Right atrium auricular region (tissue), 2 donors: ENCODE measurements at regions not wholly inside any gene's neighbourhood (a gene's known extent, or its start where the extent isn't known, plus 50 kb on each side); places are given as distances from the start of the nearest gene placed in this dataset.

ENCODE experiments used
- DNase-seq: peaks from one replicate; pipeline ENCODE4 v3.0.0-alpha.2; 2019; ENCODE audit warnings: low spot score
- H3K27ac ChIP-seq, 2 donors: fragments of 200-600 bp; sonication (generic); 1 replicate in 1 of 2; 2 replicates in 1 of 2; pipeline ENCODE4 v1.5.1; 2016 to 2019
- H3K27me3 ChIP-seq, 2 donors: fragments of 200-600 bp; sonication (generic); one replicate each; pipeline versions ENCODE4 v1.5.1 to v1.6.0; 2017 to 2019
- H3K36me3 ChIP-seq: fragments of 200-600 bp; sonication (generic); one replicate; pipeline ENCODE4 v1.5.1; 2016
- H3K4me1 ChIP-seq, 2 donors: fragments of 200-600 bp; sonication (generic); one replicate each; pipeline versions ENCODE4 v1.5.1 to v1.6.0; 2017 to 2019
- H3K4me3 ChIP-seq, 2 donors: fragments of 200-600 bp; sonication (generic); 1 replicate in 1 of 2; 2 replicates in 1 of 2; pipeline ENCODE4 v1.5.1; 2017 to 2019; ENCODE audit warnings: mild to moderate bottlenecking in 1 of 2, moderate library complexity in 1 of 2
- H3K9me3 ChIP-seq, 2 donors: fragments of 200-600 bp; sonication (generic); one replicate each; pipeline ENCODE4 v1.5.1; 2019
- TF ChIP-seq, protein P1 (sequence below), 2 donors: fragments of 200-600 bp; sonication (generic); IDR thresholded peaks; one replicate each; pipeline ENCODE4 v1.5.1; 2019; ENCODE audit warnings: antibody characterized with exemption in 2 of 2

DNA sequence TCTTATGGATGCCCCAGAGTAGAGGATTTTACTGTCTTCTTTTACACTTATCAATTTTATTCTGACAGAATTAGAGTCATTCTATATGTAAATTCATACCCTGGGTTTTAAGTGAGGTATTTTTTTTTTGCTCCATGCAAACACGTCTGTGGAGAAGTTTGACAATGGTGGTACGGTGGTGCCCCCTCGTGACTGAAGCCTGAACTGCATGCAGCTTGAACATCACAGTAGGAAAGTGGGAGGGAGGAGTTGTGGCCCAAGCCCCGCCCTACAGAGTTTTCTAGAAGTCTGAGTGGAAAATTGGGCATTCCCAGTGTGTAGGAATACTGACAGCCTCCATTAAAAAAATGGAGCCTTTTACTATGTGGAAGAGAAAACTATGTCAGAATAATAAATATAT is 73.3 kb upstream of the RAB40AL start:
- TF ChIP-seq, protein P1, sequence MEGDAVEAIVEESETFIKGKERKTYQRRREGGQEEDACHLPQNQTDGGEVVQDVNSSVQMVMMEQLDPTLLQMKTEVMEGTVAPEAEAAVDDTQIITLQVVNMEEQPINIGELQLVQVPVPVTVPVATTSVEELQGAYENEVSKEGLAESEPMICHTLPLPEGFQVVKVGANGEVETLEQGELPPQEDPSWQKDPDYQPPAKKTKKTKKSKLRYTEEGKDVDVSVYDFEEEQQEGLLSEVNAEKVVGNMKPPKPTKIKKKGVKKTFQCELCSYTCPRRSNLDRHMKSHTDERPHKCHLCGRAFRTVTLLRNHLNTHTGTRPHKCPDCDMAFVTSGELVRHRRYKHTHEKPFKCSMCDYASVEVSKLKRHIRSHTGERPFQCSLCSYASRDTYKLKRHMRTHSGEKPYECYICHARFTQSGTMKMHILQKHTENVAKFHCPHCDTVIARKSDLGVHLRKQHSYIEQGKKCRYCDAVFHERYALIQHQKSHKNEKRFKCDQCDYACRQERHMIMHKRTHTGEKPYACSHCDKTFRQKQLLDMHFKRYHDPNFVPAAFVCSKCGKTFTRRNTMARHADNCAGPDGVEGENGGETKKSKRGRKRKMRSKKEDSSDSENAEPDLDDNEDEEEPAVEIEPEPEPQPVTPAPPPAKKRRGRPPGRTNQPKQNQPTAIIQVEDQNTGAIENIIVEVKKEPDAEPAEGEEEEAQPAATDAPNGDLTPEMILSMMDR (IDR thresholded peaks at IDR 0.05), result peak; percentile 88 to 90
- no peaks in the 10 kb centered on the region for H3K27me3 ChIP-seq
- DNase-seq, result peak; percentile 88
- H3K4me3 ChIP-seq, result no peak overlapping the region
- H3K27ac ChIP-seq, result no peak overlapping the region
- no peaks in the 10 kb centered on the region for H3K36me3 ChIP-seq
- H3K4me1 ChIP-seq, result no peaks in the 10 kb centered on the region
- H3K9me3 ChIP-seq, result no peaks in the 10 kb centered on the region

DNA sequence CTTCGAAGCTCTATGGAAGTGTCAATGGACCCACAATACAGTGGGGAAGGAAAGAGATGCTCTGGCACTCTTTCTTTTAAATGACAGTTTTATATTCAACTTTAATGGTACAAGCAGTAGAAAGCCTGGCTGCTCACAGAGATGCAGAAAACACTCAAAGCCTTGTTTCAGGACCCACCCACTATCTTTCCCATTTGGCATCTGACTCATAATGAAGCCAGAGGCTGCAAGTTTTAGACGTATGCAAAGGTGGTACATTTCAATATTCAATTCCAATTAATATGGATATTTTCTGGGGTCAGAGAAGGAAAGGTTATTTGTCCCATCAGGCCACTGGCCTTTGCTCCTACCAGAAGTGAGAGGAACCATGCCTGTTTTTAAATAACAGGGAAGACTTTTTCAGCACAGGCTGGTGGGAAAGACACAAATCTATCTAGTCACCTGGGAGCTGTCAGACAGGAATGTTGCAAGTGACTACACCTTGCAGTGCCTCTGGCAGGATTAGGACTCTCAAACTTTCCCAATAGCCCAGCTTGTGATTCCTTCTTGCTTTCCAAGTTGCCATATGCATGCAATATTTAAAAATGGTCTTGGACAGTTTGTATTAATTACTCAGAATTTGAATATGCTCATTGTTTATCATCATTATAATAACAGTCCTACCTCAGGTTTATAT is 70.0 kb upstream of the RAB40AL start:
- H3K9me3 ChIP-seq, result no peaks in the 10 kb centered on the region
- TF ChIP-seq, protein P1 (IDR thresholded peaks at IDR 0.05), result no peak
- no peak overlapping the region for H3K27ac ChIP-seq
- H3K4me3 ChIP-seq, result no peak overlapping the region
- H3K36me3 ChIP-seq, result no peaks in the 10 kb centered on the region
- H3K27me3 ChIP-seq, result no peaks in the 10 kb centered on the region
- no peaks in the 10 kb centered on the region for H3K4me1 ChIP-seq
- no peak for DNase-seq

DNA sequence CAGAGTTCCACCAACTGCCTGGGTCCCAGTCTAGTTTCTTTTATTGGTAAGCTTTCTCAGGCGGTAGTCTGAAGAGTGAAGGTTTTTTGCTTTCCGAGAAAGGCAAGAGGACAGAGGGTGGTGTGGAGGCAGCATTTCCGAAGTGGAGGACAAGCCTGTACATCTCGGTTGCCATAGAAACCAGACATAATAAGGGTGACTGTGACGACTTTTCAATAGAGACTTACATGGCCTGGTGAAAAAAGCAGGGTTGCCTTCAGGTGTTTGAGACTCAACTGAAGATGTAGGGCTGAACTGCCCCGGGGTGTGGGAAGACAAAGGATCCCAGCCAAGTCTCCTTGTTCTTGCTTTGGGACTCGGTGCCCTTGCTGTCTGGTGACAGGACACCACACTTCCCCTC is 53.6 kb upstream of the RAB40AL start:
- DNase-seq, result no peak
- Histone ChIP-seq H3K27me3 (no peaks in the 10 kb centered on the region), H3K4me1 (no peaks in the 10 kb centered on the region), H3K9me3 (no peaks in the 10 kb centered on the region), H3K4me3 (no peak overlapping the region), H3K36me3 (no peaks in the 10 kb centered on the region), H3K27ac (no peak overlapping the region)
- TF ChIP-seq, protein P1 (IDR thresholded peaks at IDR 0.05), result no peak
